A549 (cell line): ENCODE measurements at regions not wholly inside any gene's neighbourhood (a gene's known extent, or its start where the extent isn't known, plus 50 kb on each side); places are given as distances from the start of the nearest gene placed in this dataset.

Experiments used
- ATAC-seq, 2 experiments: fragments of 200-7000 bp in 1 of 2; fragments of >200 bp in 1 of 2; cut with Nextera tagmentation in 1 of 2; cut with Tn5 transposase in 1 of 2; 3 replicates each; pipeline versions ENCODE4 v1.8.0 to v1.9.1; 2018 to 2020; ENCODE audit warnings: mild to moderate bottlenecking in 1 of 2, moderate library complexity in 1 of 2
- CTCF ChIA-PET: fragments of 300-600 bp; sonication (Branson Sonifier 250); formaldehyde crosslinking; extraction: SDS; loops from one replicate; lab custom pipeline; 2021; ENCODE audit warnings: antibody characterized with exemption, inconsistent platforms; lab: Yijun Ruan, JAX
- POLR2A ChIA-PET: fragments of 350-600 bp; formaldehyde crosslinking; extraction: SDS; loops from one replicate; lab custom pipeline; 2021; ENCODE audit warnings: antibody characterized with exemption, inconsistent platforms; lab: Yijun Ruan, JAX
- DNase-seq, 2 experiments: peaks; one replicate each; pipeline versions ENCODE4 v3.0.0 to v3.0.0-alpha.2; 2011 to 2016; ENCODE audit warnings: low read depth in 1 of 2, low spot score in 1 of 2
- FAIRE-seq: peaks from 2 replicates; lab custom pipeline; 2011; peaks lifted over from hg19 to GRCh38; lab: Jason Lieb, UNC
- H3K27ac ChIP-seq, 2 experiments: fragments of >200 bp; sonication (Bioruptor Twin); formaldehyde crosslinking; 3 replicates each; pipeline ENCODE4 v1.5.1; 2016 to 2017
- H3K4me1 ChIP-seq: fragments of >200 bp; sonication (Bioruptor Twin); formaldehyde crosslinking; 3 replicates; pipeline ENCODE4 v1.6.1; 2016
- H3K4me2 ChIP-seq: fragments of >200 bp; sonication (Bioruptor Twin); formaldehyde crosslinking; 3 replicates; pipeline ENCODE4 v1.6.1; 2016
- H3K4me3 ChIP-seq: fragments of >200 bp; sonication (Bioruptor Twin); formaldehyde crosslinking; 3 replicates; pipeline ENCODE4 v1.5.1; 2016
- H3K9me3 ChIP-seq: fragments of >200 bp; sonication (Bioruptor Twin); formaldehyde crosslinking; 3 replicates; pipeline ENCODE4 v1.6.1; 2016
- ATOH8 ChIP-seq: fragments of 250-450 bp; sonication (Bioruptor Pico); IDR thresholded peaks from 2 replicates; pipeline ENCODE4 v1.5.0; 2020; ENCODE audit warnings: low read depth, mild to moderate bottlenecking, moderate library complexity
- CBX8 ChIP-seq: fragments of 200-600 bp; sonication (generic); IDR thresholded peaks from 2 replicates; pipeline ENCODE4 v1.6.1; 2016
- CEBPB ChIP-seq, 2 experiments: fragments of >200 bp in 1 of 2; sonication (Bioruptor Twin) in 1 of 2; formaldehyde crosslinking in 1 of 2; IDR thresholded peaks; 2 replicates each; pipeline ENCODE4 v1.6.1; 2012 to 2016
- CHD4 ChIP-seq: fragments of 200-600 bp; sonication (generic); IDR thresholded peaks from 2 replicates; pipeline ENCODE4 v1.6.1; 2016; ENCODE audit warnings: antibody characterized with exemption, mild to moderate bottlenecking, borderline replicate concordance
- EHF ChIP-seq: fragments of 250-450 bp; sonication (Bioruptor Pico); IDR thresholded peaks from 2 replicates; pipeline ENCODE4 v1.5.0; 2020; ENCODE audit warnings: mild to moderate bottlenecking
- FOSB ChIP-seq: fragments of 250-450 bp; sonication (Bioruptor Pico); IDR thresholded peaks from 2 replicates; pipeline ENCODE4 v1.5.0; 2020; ENCODE audit warnings: mild to moderate bottlenecking, moderate library complexity
- FOSL2 ChIP-seq, 2 experiments: fragments of 450-650 bp in 1 of 2; fragments of >200 bp in 1 of 2; sonication (Bioruptor Twin) in 1 of 2; formaldehyde crosslinking; IDR thresholded peaks; 2 replicates each; pipeline versions ENCODE4 v1.5.0 to v1.6.1; 2016 to 2020; ENCODE audit warnings: mild to moderate bottlenecking in 1 of 2, moderate library complexity in 1 of 2
- FOXS1 ChIP-seq: fragments of 250-450 bp; sonication (Bioruptor Pico); IDR thresholded peaks from 2 replicates; pipeline ENCODE4 v1.5.0; 2020; ENCODE audit warnings: mild to moderate bottlenecking, moderate library complexity
- HDAC2 ChIP-seq: fragments of 200-600 bp; sonication (generic); IDR thresholded peaks from 2 replicates; pipeline ENCODE4 v1.6.1; 2016
- HMGXB4 ChIP-seq: fragments of 250-450 bp; sonication (Bioruptor Pico); IDR thresholded peaks from 2 replicates; pipeline ENCODE4 v1.5.0; 2021; ENCODE audit warnings: mild to moderate bottlenecking, moderate library complexity, borderline replicate concordance
- HOXB13 ChIP-seq: fragments of 250-450 bp; sonication (Bioruptor Pico); IDR thresholded peaks from 2 replicates; pipeline ENCODE4 v1.5.0; 2020; ENCODE audit warnings: low read depth, mild to moderate bottlenecking, moderate library complexity
- KDM1A ChIP-seq: fragments of 200-600 bp; sonication (generic); IDR thresholded peaks from 2 replicates; pipeline ENCODE4 v1.6.1; 2016; ENCODE audit warnings: low read depth, mild to moderate bottlenecking
- KDM5A ChIP-seq: fragments of 200-600 bp; sonication (generic); IDR thresholded peaks from 2 replicates; pipeline ENCODE4 v1.6.1; 2016; ENCODE audit warnings: antibody characterized with exemption, mild to moderate bottlenecking
- NFE2L2 ChIP-seq: fragments of 150-350 bp; conservative IDR thresholded peaks from 2 replicates; pipeline ENCODE4 v1.6.1; 2014; ENCODE audit warnings: low read length
- NR3C1 ChIP-seq: fragments of >200 bp; sonication (Bioruptor Twin); formaldehyde crosslinking; IDR thresholded peaks from 3 replicates; pipeline ENCODE4 v1.6.1; 2017
- PHF8 ChIP-seq: fragments of 200-600 bp; sonication (generic); IDR thresholded peaks from 2 replicates; pipeline ENCODE4 v1.6.1; 2016; ENCODE audit warnings: low read depth, mild to moderate bottlenecking, antibody characterized with exemption, moderate library complexity, borderline replicate concordance
- POLR2A ChIP-seq: IDR thresholded peaks from 2 replicates; pipeline ENCODE4 v1.6.1; 2012; ENCODE audit warnings: mild to moderate bottlenecking, low read length
- POLR2AphosphoS2 ChIP-seq: conservative IDR thresholded peaks from 2 replicates; pipeline ENCODE4 v1.6.1; 2012; ENCODE audit warnings: low read length, improper control_type of control experiment, inconsistent platforms
- RAD21 ChIP-seq, 2 experiments: fragments of >200 bp in 1 of 2; sonication (Bioruptor Twin) in 1 of 2; formaldehyde crosslinking in 1 of 2; IDR thresholded peaks in 1 of 2; conservative IDR thresholded peaks in 1 of 2; 2 replicates in 1 of 2; 3 replicates in 1 of 2; pipeline ENCODE4 v1.6.1; 2012 to 2018; ENCODE audit warnings: inconsistent platforms in 1 of 2
- RARB ChIP-seq: fragments of 250-450 bp; sonication (Bioruptor Pico); IDR thresholded peaks from 2 replicates; pipeline ENCODE4 v1.8.0; 2021; ENCODE audit warnings: mild to moderate bottlenecking, moderate library complexity
- SMC3 ChIP-seq: fragments of >200 bp; sonication (Bioruptor Twin); formaldehyde crosslinking; IDR thresholded peaks from 3 replicates; pipeline ENCODE4 v1.6.1; 2018; ENCODE audit warnings: inconsistent platforms
- TFCP2L1 ChIP-seq: fragments of 250-450 bp; sonication (Bioruptor Pico); IDR thresholded peaks from 2 replicates; pipeline ENCODE4 v1.5.0; 2021; ENCODE audit warnings: mild to moderate bottlenecking
- TP53 ChIP-seq: fragments of 250-450 bp; sonication (Bioruptor Pico); IDR thresholded peaks from 2 replicates; pipeline ENCODE4 v1.5.0; 2021; ENCODE audit warnings: mild to moderate bottlenecking, moderate library complexity
- ZC3H11A ChIP-seq: fragments of 450-650 bp; IDR thresholded peaks from 2 replicates; pipeline ENCODE4 v1.6.1; 2014; ENCODE audit warnings: antibody characterized with exemption, mild to moderate bottlenecking
- WGBS: methylation state at CpG from one replicate; pipeline ENCODE4 v1.1.6; 2017; ENCODE audit errors: missing lambda C conversion rate; 5-methylcytosine and 5-hydroxymethylcytosine counted together
- TF ChIP-seq, protein P1 (sequence below): IDR thresholded peaks from 2 replicates; pipeline ENCODE4 v1.6.1; 2012

- TF ChIP-seq FOSL2 (IDR thresholded peaks at IDR 0.05) (no peak), FOSL2 (CRISPR knock-in tag; IDR thresholded peaks at IDR 0.05) (no peak), HDAC2 (no peak), TFCP2L1 (CRISPR knock-in tag) (no peak), ATOH8 (no peak), PHF8 (no peak), SMC3 (no peak)
- ATAC-seq (no peak), DNase-seq (no peak), FAIRE-seq (no peak)
- no peaks in the 10 kb centered on the region for H3K4me1 ChIP-seq
- 8% methylated on average over 3 of the region's 4 CpGs for WGBS
- CTCF ChIA-PET = no interaction called here
- no peak overlapping the region for H3K27ac ChIP-seq
- no peak overlapping the region for H3K4me2 ChIP-seq
- H3K4me3 ChIP-seq = no peak overlapping the region
- POLR2A ChIA-PET = no interaction called here
- no peaks in the 10 kb centered on the region for H3K9me3 ChIP-seq
These were observed 54.7 kb upstream of the DSCAM start for GRCh38 chr21:40901691-40902090.

GRCh38 chr21:40902299-40902698 lies 55.3 kb upstream of the DSCAM start:
- no peak overlapping the region for H3K27ac ChIP-seq
- H3K4me2 ChIP-seq = no peak overlapping the region
- ChIA-PET CTCF (no interaction called here), POLR2A (no interaction called here)
- no peaks in the 10 kb centered on the region for H3K9me3 ChIP-seq
- no peaks in the 10 kb centered on the region for H3K4me1 ChIP-seq
- DNase-seq (no peak), ATAC-seq (no peak), FAIRE-seq (no peak)
- TF ChIP-seq ATOH8 (no peak), EHF (CRISPR knock-in tag) (no peak), CHD4 (no peak), POLR2A (no peak), ZC3H11A (no peak), RARB (CRISPR knock-in tag) (no peak), KDM5A (no peak), NFE2L2 (no peak), FOSB (CRISPR knock-in tag) (no peak), NR3C1 (no peak), POLR2AphosphoS2 (no peak), FOXS1 (CRISPR knock-in tag) (no peak), HDAC2 (no peak), HOXB13 (CRISPR knock-in tag) (no peak), HMGXB4 (CRISPR knock-in tag) (no peak)
- TF ChIP-seq, protein P1, sequence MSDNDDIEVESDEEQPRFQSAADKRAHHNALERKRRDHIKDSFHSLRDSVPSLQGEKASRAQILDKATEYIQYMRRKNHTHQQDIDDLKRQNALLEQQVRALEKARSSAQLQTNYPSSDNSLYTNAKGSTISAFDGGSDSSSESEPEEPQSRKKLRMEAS = no peak
- no peak overlapping the region for H3K4me3 ChIP-seq
- WGBS = 0% methylated on average over 3 of the region's 3 CpGs

GRCh38 chr21:40902993-40903392 lies 56.0 kb upstream of the DSCAM start:
- POLR2A ChIA-PET = no interaction called here
- no peak for ATAC-seq
- H3K4me1 ChIP-seq = no peaks in the 10 kb centered on the region
- TF ChIP-seq TP53 (CRISPR knock-in tag) (no peak), CEBPB (IDR thresholded peaks at IDR 0.05) (no peak), KDM1A (no peak), CHD4 (no peak), POLR2A (no peak), ATOH8 (no peak), NR3C1 (no peak), POLR2AphosphoS2 (no peak), CBX8 (no peak), RAD21 (conservative IDR thresholded peaks at IDR 0.05 in 1 of 2, IDR thresholded peaks at IDR 0.05 in 1 of 2) (no peak)
- TF ChIP-seq, protein P1 = no peak
- TF ChIP-seq, all 56 proteins: peak for 0
- FAIRE-seq (no peak), DNase-seq (no peak)
- Histone ChIP-seq H3K27ac (no peak overlapping the region), H3K4me2 (no peak overlapping the region), H3K9me3 (no peaks in the 10 kb centered on the region), H3K4me3 (no peak overlapping the region)
- 0% methylated on average over 3 of the region's 3 CpGs for WGBS
- CTCF ChIA-PET = no interaction called here
